Neural cell (in vitro differentiated cells): ENCODE measurements at regions not wholly inside any gene's neighbourhood (a gene's known extent, or its start where the extent isn't known, plus 50 kb on each side); places are given as distances from the start of the nearest gene placed in this dataset.

ENCODE experiments used
- H2AFZ ChIP-seq: fragments of 200-600, 300-800 bp; sonication (generic), shearing (Covaris generic); 2 replicates; pipeline ENCODE4 v1.6.0; 2014; ENCODE audit warnings: low read depth, mild to moderate bottlenecking, antibody characterized with exemption, low read length, moderate library complexity
- H3F3A ChIP-seq: fragments of 200-600 bp; shearing (Covaris generic); 2 replicates; pipeline ENCODE4 v1.6.1; 2016; ENCODE audit warnings: mild to moderate bottlenecking, moderate library complexity, mixed read lengths, antibody characterized with exemption, low read length; ENCODE audit not compliant: insufficient read depth, poor library complexity, severe bottlenecking
- H3K27ac ChIP-seq: fragments of 200-600, 300-800 bp; sonication (generic), shearing (Covaris generic); 2 replicates; pipeline ENCODE4 v1.5.1; 2014; ENCODE audit warnings: mild to moderate bottlenecking, low read length, moderate library complexity
- H3K27me3 ChIP-seq: fragments of 300-800, 200-600 bp; sonication (generic), shearing (Covaris generic); 2 replicates; pipeline ENCODE4 v1.6.0; 2014; ENCODE audit warnings: mild to moderate bottlenecking, low read depth, low read length, moderate library complexity; ENCODE audit not compliant: insufficient read depth
- H3K36me3 ChIP-seq: fragments of 300-800, 200-600 bp; sonication (generic), shearing (Covaris generic); 2 replicates; pipeline ENCODE4 v1.5.1; 2014; ENCODE audit warnings: mild to moderate bottlenecking, antibody characterized with exemption, low read length, moderate library complexity; ENCODE audit not compliant: insufficient read depth
- H3K4me2 ChIP-seq: fragments of 300-800, 200-600 bp; sonication (generic), shearing (Covaris generic); 2 replicates; pipeline ENCODE4 v1.6.0; 2014; ENCODE audit warnings: mild to moderate bottlenecking, low read length
- H3K4me3 ChIP-seq: fragments of 300-800, 200-600 bp; sonication (generic), shearing (Covaris generic); 2 replicates; pipeline ENCODE4 v1.5.1; 2014; ENCODE audit warnings: mild to moderate bottlenecking, low read length, moderate library complexity
- H3K79me2 ChIP-seq: fragments of 200-600 bp; shearing (Covaris generic); replicated peaks from 2 replicates; pipeline ENCODE4 v1.6.0; 2014; ENCODE audit warnings: mild to moderate bottlenecking, low read length, moderate library complexity; ENCODE audit not compliant: insufficient read depth
- H3K9ac ChIP-seq: fragments of 300-800, 200-600 bp; sonication (generic), shearing (Covaris generic); 2 replicates; pipeline ENCODE4 v1.6.1; 2016; ENCODE audit warnings: mild to moderate bottlenecking, low read length, mixed read lengths
- H3K9me2 ChIP-seq: fragments of 200-600 bp; shearing (Covaris generic); 2 replicates; pipeline ENCODE4 v1.6.1; 2016; ENCODE audit warnings: mild to moderate bottlenecking, low read length, mixed read lengths; ENCODE audit not compliant: insufficient read depth
- H3K9me3 ChIP-seq: fragments of 200-600, 300-800 bp; sonication (generic), shearing (Covaris generic); 2 replicates; pipeline ENCODE4 v1.6.1; 2016; ENCODE audit warnings: mild to moderate bottlenecking, mixed run types, low read length, moderate library complexity, mixed read lengths
- H4K20me1 ChIP-seq: fragments of 200-600 bp; shearing (Covaris generic); 2 replicates; pipeline ENCODE4 v1.6.1; 2016; ENCODE audit warnings: mild to moderate bottlenecking, mixed run types; ENCODE audit not compliant: insufficient read depth
- EP300 ChIP-seq: fragments of 450-650 bp; conservative IDR thresholded peaks from 2 replicates; pipeline ENCODE4 v1.6.1; 2014; ENCODE audit warnings: antibody characterized with exemption, mild to moderate bottlenecking, moderate library complexity; ENCODE audit not compliant: poor library complexity, severe bottlenecking
- EZH2 ChIP-seq: fragments of 200-600, 300-800 bp; shearing (Covaris generic), sonication (generic); IDR thresholded peaks from 2 replicates; pipeline ENCODE4 v1.6.1; 2014; ENCODE audit warnings: antibody characterized with exemption, low read length, borderline replicate concordance, mild to moderate bottlenecking; ENCODE audit not compliant: insufficient read depth, poor library complexity, severe bottlenecking
- MXI1 ChIP-seq: fragments of 450-650 bp; conservative IDR thresholded peaks from 2 replicates; pipeline ENCODE4 v1.6.1; 2014; ENCODE audit warnings: antibody characterized with exemption, mild to moderate bottlenecking; ENCODE audit not compliant: poor library complexity, severe bottlenecking
- POLR2AphosphoS5 ChIP-seq: IDR thresholded peaks from 2 replicates; pipeline ENCODE4 v1.6.1; 2012
- RAD21 ChIP-seq: fragments of 450-650 bp; conservative IDR thresholded peaks from 2 replicates; pipeline ENCODE4 v1.6.1; 2014; ENCODE audit warnings: antibody characterized with exemption, mild to moderate bottlenecking, moderate library complexity
- SMC3 ChIP-seq: fragments of 450-650 bp; conservative IDR thresholded peaks from 2 replicates; pipeline ENCODE4 v1.6.1; 2014; ENCODE audit warnings: antibody characterized with exemption, mild to moderate bottlenecking, moderate library complexity; ENCODE audit not compliant: poor library complexity
- TAF1 ChIP-seq: IDR thresholded peaks from 2 replicates; pipeline ENCODE4 v1.6.1; 2012; ENCODE audit warnings: low read depth
- TF ChIP-seq, protein P1 (sequence below): IDR thresholded peaks from 2 replicates; pipeline ENCODE4 v1.6.1; 2012; ENCODE audit warnings: borderline replicate concordance
- TF ChIP-seq, protein P2 (sequence below): fragments of 450-650 bp; IDR thresholded peaks from 2 replicates; pipeline ENCODE4 v1.5.1; 2014; ENCODE audit warnings: antibody characterized with exemption, mild to moderate bottlenecking, moderate library complexity; ENCODE audit not compliant: poor library complexity, severe bottlenecking

DNA sequence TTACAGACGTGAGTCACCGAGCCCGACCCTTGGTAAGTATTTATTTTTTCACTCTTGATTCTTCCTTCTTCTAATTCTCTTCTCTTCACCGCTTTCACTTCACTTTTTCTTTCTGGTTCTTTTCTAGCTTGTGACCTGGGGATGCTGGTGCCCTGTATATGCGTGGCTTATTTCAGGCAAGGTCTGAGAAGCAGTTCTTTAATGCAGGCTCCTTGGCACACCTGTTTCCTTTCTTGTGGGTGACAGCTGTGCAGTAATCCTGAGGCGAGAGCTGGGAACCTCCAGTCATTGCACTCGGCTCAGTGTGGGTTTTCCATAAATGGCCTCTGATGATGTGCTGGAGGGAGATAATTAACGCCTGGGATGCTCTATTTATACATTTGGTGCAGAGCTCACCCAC, 193.8 kb downstream of the TSN start:
- no peaks in the 10 kb centered on the region for H3K9me2 ChIP-seq
- H2AFZ ChIP-seq: no peak overlapping the region
- TF ChIP-seq SMC3: no peak
- no peak for TF ChIP-seq MXI1
- no peak for TF ChIP-seq RAD21
- TF ChIP-seq, protein P1, sequence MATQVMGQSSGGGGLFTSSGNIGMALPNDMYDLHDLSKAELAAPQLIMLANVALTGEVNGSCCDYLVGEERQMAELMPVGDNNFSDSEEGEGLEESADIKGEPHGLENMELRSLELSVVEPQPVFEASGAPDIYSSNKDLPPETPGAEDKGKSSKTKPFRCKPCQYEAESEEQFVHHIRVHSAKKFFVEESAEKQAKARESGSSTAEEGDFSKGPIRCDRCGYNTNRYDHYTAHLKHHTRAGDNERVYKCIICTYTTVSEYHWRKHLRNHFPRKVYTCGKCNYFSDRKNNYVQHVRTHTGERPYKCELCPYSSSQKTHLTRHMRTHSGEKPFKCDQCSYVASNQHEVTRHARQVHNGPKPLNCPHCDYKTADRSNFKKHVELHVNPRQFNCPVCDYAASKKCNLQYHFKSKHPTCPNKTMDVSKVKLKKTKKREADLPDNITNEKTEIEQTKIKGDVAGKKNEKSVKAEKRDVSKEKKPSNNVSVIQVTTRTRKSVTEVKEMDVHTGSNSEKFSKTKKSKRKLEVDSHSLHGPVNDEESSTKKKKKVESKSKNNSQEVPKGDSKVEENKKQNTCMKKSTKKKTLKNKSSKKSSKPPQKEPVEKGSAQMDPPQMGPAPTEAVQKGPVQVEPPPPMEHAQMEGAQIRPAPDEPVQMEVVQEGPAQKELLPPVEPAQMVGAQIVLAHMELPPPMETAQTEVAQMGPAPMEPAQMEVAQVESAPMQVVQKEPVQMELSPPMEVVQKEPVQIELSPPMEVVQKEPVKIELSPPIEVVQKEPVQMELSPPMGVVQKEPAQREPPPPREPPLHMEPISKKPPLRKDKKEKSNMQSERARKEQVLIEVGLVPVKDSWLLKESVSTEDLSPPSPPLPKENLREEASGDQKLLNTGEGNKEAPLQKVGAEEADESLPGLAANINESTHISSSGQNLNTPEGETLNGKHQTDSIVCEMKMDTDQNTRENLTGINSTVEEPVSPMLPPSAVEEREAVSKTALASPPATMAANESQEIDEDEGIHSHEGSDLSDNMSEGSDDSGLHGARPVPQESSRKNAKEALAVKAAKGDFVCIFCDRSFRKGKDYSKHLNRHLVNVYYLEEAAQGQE: no peak
- TF ChIP-seq EP300: no peak
- TF ChIP-seq, protein P2, sequence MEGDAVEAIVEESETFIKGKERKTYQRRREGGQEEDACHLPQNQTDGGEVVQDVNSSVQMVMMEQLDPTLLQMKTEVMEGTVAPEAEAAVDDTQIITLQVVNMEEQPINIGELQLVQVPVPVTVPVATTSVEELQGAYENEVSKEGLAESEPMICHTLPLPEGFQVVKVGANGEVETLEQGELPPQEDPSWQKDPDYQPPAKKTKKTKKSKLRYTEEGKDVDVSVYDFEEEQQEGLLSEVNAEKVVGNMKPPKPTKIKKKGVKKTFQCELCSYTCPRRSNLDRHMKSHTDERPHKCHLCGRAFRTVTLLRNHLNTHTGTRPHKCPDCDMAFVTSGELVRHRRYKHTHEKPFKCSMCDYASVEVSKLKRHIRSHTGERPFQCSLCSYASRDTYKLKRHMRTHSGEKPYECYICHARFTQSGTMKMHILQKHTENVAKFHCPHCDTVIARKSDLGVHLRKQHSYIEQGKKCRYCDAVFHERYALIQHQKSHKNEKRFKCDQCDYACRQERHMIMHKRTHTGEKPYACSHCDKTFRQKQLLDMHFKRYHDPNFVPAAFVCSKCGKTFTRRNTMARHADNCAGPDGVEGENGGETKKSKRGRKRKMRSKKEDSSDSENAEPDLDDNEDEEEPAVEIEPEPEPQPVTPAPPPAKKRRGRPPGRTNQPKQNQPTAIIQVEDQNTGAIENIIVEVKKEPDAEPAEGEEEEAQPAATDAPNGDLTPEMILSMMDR: no peak
- TF ChIP-seq EZH2: no peak
- TF ChIP-seq POLR2AphosphoS5: no peak
- TF ChIP-seq TAF1: no peak
- no peaks in the 10 kb centered on the region for H3F3A ChIP-seq
- H3K4me2 ChIP-seq: no peak overlapping the region
- H3K9me3 ChIP-seq: no peaks in the 10 kb centered on the region
- H4K20me1 ChIP-seq: no peaks in the 10 kb centered on the region
- no peak overlapping the region for H3K4me3 ChIP-seq
- H3K27me3 ChIP-seq: no peaks in the 10 kb centered on the region
- H3K9ac ChIP-seq: no peak overlapping the region
- no peaks in the 10 kb centered on the region for H3K36me3 ChIP-seq
- no peak overlapping the region for H3K27ac ChIP-seq
- no peaks in the 10 kb centered on the region for H3K79me2 ChIP-seq

DNA sequence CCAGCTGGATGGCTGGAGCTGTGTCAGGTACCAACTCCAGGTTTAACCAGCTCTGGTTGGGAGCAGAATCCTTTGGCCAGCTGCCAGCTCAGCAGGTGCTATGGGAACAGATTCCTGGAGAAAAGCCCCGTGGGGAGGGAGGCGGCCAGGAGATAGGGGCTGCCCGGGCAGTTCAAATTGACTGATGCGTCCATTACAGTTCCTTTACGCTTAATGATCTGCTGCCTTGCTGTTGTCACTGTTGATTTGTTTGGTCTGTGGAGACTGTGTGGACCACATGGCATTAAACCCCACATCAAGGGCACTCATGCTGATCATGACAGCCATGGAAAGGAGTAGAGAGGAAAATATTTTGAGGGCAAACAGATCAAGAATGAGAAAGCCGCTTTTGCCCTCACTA, 200.0 kb downstream of the TSN start:
- no peak overlapping the region for H3K4me2 ChIP-seq
- H3K9me3 ChIP-seq: no peaks in the 10 kb centered on the region
- no peaks in the 10 kb centered on the region for H3K79me2 ChIP-seq
- TF ChIP-seq SMC3 (no peak), POLR2AphosphoS5 (no peak), EP300 (no peak), RAD21 (no peak), EZH2 (no peak), TAF1 (no peak), MXI1 (no peak)
- TF ChIP-seq, protein P1: no peak
- TF ChIP-seq, protein P2: no peak
- no peak overlapping the region for H3K9ac ChIP-seq
- no peak overlapping the region for H2AFZ ChIP-seq
- no peaks in the 10 kb centered on the region for H3K27me3 ChIP-seq
- H3K9me2 ChIP-seq: no peaks in the 10 kb centered on the region
- H3K27ac ChIP-seq: no peak overlapping the region
- no peaks in the 10 kb centered on the region for H3K36me3 ChIP-seq
- no peak overlapping the region for H3K4me3 ChIP-seq
- H4K20me1 ChIP-seq: no peaks in the 10 kb centered on the region
- H3F3A ChIP-seq: no peaks in the 10 kb centered on the region
